SK-N-SH treated with all-trans-retinoic acid at 6 μM for 48 hours (cell line): ENCODE measurements at regions not wholly inside any gene's neighbourhood (a gene's known extent, or its start where the extent isn't known, plus 50 kb on each side); places are given as distances from the start of the nearest gene placed in this dataset.

ENCODE experiments used
- ESRRG ChIP-seq: fragments of 250-450 bp; sonication (Bioruptor Pico); IDR thresholded peaks from 2 replicates; pipeline ENCODE4 v1.6.1; 2021; ENCODE audit warnings: mild to moderate bottlenecking
- RARB ChIP-seq: fragments of 250-450 bp; sonication (Bioruptor Pico); IDR thresholded peaks from 2 replicates; pipeline ENCODE4 v1.8.0; 2021; ENCODE audit warnings: mild to moderate bottlenecking, moderate library complexity
- SNAI2 ChIP-seq: fragments of 250-450 bp; sonication (Bioruptor Pico); IDR thresholded peaks from 2 replicates; pipeline ENCODE4 v1.5.0; 2020; ENCODE audit warnings: mild to moderate bottlenecking, moderate library complexity
- TCF4 ChIP-seq: fragments of 250-450 bp; sonication (Bioruptor Pico); IDR thresholded peaks from 2 replicates; pipeline ENCODE4 v1.8.0; 2021; ENCODE audit warnings: mild to moderate bottlenecking, moderate library complexity, borderline replicate concordance
- ZFP3 ChIP-seq: fragments of 250-450 bp; sonication (Bioruptor Pico); IDR thresholded peaks from 2 replicates; pipeline ENCODE4 v1.5.0; 2020; ENCODE audit warnings: mild to moderate bottlenecking, moderate library complexity
- ZFP30 ChIP-seq: fragments of 450-650 bp; formaldehyde crosslinking; IDR thresholded peaks from 2 replicates; pipeline ENCODE4 v1.5.0; 2022; ENCODE audit warnings: mild to moderate bottlenecking, moderate library complexity
- ZNF70 ChIP-seq: fragments of 450-650 bp; formaldehyde crosslinking; IDR thresholded peaks from 2 replicates; pipeline ENCODE4 v1.5.0; 2020; ENCODE audit warnings: mild to moderate bottlenecking, moderate library complexity
- TF ChIP-seq, protein P1 (sequence below): fragments of 250-450 bp; sonication (Bioruptor Pico); IDR thresholded peaks from 2 replicates; pipeline ENCODE4 v1.5.1; 2020; ENCODE audit warnings: low read depth, mild to moderate bottlenecking, moderate library complexity
- TF ChIP-seq, protein P2 (sequence below): fragments of 250-450 bp; sonication (Bioruptor Pico); IDR thresholded peaks from 2 replicates; pipeline ENCODE4 v1.8.0; 2020; ENCODE audit warnings: mild to moderate bottlenecking, moderate library complexity, borderline replicate concordance

DNA sequence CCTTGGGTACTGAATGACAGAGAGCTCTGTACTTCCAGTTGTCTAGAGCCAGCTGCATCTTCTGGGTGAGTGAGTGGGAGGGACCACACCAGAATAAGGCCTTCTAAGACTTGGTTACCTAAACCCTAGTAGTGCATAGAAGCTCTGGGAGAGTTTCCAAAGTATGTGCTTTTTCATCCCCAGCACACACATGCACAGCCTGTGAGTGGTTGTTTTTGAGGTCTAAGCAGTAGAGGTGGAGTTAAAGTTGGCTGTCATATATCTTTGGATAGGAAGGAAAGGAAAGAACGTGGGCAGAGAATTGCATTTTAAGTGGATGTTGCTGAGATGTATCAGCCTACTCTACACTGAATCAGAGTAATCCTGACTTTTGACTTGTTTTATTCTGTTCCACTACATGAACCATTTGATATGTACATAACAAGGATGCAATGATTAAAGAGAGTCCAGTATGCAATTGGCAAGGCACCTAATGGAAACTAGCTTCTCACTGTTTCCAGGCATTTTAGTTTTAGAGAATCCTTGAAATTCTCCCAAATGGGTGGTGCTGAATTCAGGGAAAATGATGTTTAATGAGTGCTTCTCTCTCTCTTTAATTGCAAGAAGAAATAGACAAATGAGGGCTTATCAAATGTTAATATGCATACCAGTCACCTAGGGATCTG lies 51.8 kb upstream of the PRICKLE1 start:
- TF ChIP-seq, protein P1, sequence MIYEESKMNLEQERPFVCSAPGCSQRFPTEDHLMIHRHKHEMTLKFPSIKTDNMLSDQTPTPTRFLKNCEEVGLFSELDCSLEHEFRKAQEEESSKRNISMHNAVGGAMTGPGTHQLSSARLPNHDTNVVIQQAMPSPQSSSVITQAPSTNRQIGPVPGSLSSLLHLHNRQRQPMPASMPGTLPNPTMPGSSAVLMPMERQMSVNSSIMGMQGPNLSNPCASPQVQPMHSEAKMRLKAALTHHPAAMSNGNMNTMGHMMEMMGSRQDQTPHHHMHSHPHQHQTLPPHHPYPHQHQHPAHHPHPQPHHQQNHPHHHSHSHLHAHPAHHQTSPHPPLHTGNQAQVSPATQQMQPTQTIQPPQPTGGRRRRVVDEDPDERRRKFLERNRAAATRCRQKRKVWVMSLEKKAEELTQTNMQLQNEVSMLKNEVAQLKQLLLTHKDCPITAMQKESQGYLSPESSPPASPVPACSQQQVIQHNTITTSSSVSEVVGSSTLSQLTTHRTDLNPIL (CRISPR knock-in tag) = no peak
- TF ChIP-seq ZFP30 (CRISPR knock-in tag) (no peak), TCF4 (no peak), ESRRG (CRISPR knock-in tag) (no peak), ZNF70 (CRISPR knock-in tag) (no peak), ZFP3 (no peak), SNAI2 (CRISPR knock-in tag) (no peak), RARB (CRISPR knock-in tag) (no peak)
- TF ChIP-seq, protein P2, sequence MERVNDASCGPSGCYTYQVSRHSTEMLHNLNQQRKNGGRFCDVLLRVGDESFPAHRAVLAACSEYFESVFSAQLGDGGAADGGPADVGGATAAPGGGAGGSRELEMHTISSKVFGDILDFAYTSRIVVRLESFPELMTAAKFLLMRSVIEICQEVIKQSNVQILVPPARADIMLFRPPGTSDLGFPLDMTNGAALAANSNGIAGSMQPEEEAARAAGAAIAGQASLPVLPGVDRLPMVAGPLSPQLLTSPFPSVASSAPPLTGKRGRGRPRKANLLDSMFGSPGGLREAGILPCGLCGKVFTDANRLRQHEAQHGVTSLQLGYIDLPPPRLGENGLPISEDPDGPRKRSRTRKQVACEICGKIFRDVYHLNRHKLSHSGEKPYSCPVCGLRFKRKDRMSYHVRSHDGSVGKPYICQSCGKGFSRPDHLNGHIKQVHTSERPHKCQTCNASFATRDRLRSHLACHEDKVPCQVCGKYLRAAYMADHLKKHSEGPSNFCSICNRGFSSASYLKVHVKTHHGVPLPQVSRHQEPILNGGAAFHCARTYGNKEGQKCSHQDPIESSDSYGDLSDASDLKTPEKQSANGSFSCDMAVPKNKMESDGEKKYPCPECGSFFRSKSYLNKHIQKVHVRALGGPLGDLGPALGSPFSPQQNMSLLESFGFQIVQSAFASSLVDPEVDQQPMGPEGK (CRISPR knock-in tag) = no peak
